ENCODE measurements at regions not wholly inside any gene's neighbourhood (a gene's known extent, or its start where the extent isn't known, plus 50 kb on each side); places are given as distances from the start of the nearest gene placed in this dataset.
"Not testable (repeated sequence)": the region's sequence is repeated elsewhere in the genome, so short reads cannot be mapped to it uniquely, and the experiment has no call there.

GRCh38 chr20:48026981-48027592 is 241.8 kb upstream of the SULF2 start:
- DNase-seq: no peak

GRCh38 chr20:48025661-48026060 is 240.4 kb upstream of the SULF2 start:
- DNase-seq: no peak

GRCh38 chr20:48025051-48025515 is 239.8 kb upstream of the SULF2 start:
- DNase-seq: no peak

GRCh38 chr20:48024539-48024938 is 239.3 kb upstream of the SULF2 start:
- DNase-seq: no peak

GRCh38 chr20:48020696-48021095 is 235.4 kb upstream of the SULF2 start:
- not testable (repeated sequence) for DNase-seq

- DNase-seq: peak; percentile 40
Observed at GRCh38 chr20:48019940-48020339, 234.7 kb upstream of the SULF2 start.

GRCh38 chr20:48019496-48019895 is 234.2 kb upstream of the SULF2 start:
- DNase-seq: no peak

GRCh38 chr20:48018851-48019250 is 233.6 kb upstream of the SULF2 start:
- DNase-seq: not testable (repeated sequence)

- DNase-seq: no peak
Observed at GRCh38 chr20:48017992-48018391, 232.7 kb upstream of the SULF2 start.

- DNase-seq: no peak
Observed at GRCh38 chr20:48017509-48017908, 232.2 kb upstream of the SULF2 start.

- DNase-seq: no peak
Observed at GRCh38 chr20:48015943-48016723, 230.9 kb upstream of the SULF2 start.

GRCh38 chr20:48015141-48015910 is 230.0 kb upstream of the SULF2 start:
- DNase-seq: no peak

GRCh38 chr20:48012401-48012974 is 227.2 kb upstream of the SULF2 start:
- DNase-seq: no peak

GRCh38 chr20:48011025-48011424 is 225.7 kb upstream of the SULF2 start:
- no peak for DNase-seq

- no peak for DNase-seq
Observed at GRCh38 chr20:48010623-48011022, 225.3 kb upstream of the SULF2 start.

GRCh38 chr20:48008850-48009515 is 223.7 kb upstream of the SULF2 start:
- no peak for DNase-seq

- DNase-seq: no peak
Observed at GRCh38 chr20:48007351-48007750, 222.1 kb upstream of the SULF2 start.

- no peak for DNase-seq
Observed at GRCh38 chr20:48006036-48006833, 221.0 kb upstream of the SULF2 start.

- no peak for DNase-seq
Observed at GRCh38 chr20:48003021-48003420, 217.7 kb upstream of the SULF2 start.

- DNase-seq: no peak
Observed at GRCh38 chr20:48002517-48002970, 217.3 kb upstream of the SULF2 start.

- no peak for DNase-seq
Observed at GRCh38 chr20:47999166-47999565, 213.9 kb upstream of the SULF2 start.

- no peak for DNase-seq
Observed at GRCh38 chr20:47998736-47999135, 213.5 kb upstream of the SULF2 start.

Data from dermis blood vessel endothelial cell (primary cell).